ENCODE measurements at regions not wholly inside any gene's neighbourhood (a gene's known extent, or its start where the extent isn't known, plus 50 kb on each side); places are given as distances from the start of the nearest gene placed in this dataset.

- TF ChIP-seq CTCF (IDR thresholded peaks at IDR 0.05; ENCODE audit: low read depth, low read length, missing input control) = no peak
Measured at GRCh38 chr14:71536015-71536740, 396.1 kb upstream of the RGS6 start (continued).

GRCh38 chr14:71536927-71537772 lies 395.1 kb upstream of the RGS6 start:
- no peaks in the 10 kb centered on the region for H3K36me3 ChIP-seq (ENCODE audit: control insufficient read depth in 4 of 4, insufficient read depth in 3 of 4, low read depth in 1 of 4, low read length in 3 of 4)
- 52% methylated on average over 9 of the region's 9 CpGs for WGBS
- H3K27ac ChIP-seq (ENCODE audit: low read depth in 1 of 2, low read length in 2 of 2) = no peak overlapping the region
- H3K27me3 ChIP-seq (ENCODE audit: control insufficient read depth in 4 of 4, insufficient read depth in 4 of 4, low read length in 3 of 4) = no peaks in the 10 kb centered on the region
- H3K9ac ChIP-seq (ENCODE audit: low read depth in 1 of 2, low read length in 2 of 2) = no peak overlapping the region
- TF ChIP-seq FOXA2 (IDR thresholded peaks at IDR 0.05) = no peak
- TF ChIP-seq CTCF (IDR thresholded peaks at IDR 0.05; ENCODE audit: low read depth, low read length, missing input control) = no peak
- no peak for TF ChIP-seq EGR1 (IDR thresholded peaks at IDR 0.05; ENCODE audit: low read depth in 2 of 2)
- peak in 1 of 2 donors; percentile 8 for TF ChIP-seq HNF4A (conservative IDR thresholded peaks at IDR 0.05)
- TF ChIP-seq JUND (IDR thresholded peaks at IDR 0.05) = no peak
- no peak for TF ChIP-seq NR2F2 (IDR thresholded peaks at IDR 0.05)
- TF ChIP-seq MAX (IDR thresholded peaks at IDR 0.05) = no peak
- no peak for DNase-seq (ENCODE audit: low spot score)
- peaks cover 0 to 5% (median 2%) of the 10 kb centered on the region in 4 donors for H3K4me1 ChIP-seq (ENCODE audit: control insufficient read depth in 4 of 4, insufficient read depth in 4 of 4, low read length in 3 of 4)
- no peak overlapping the region for H3K4me3 ChIP-seq (ENCODE audit: low read depth in 1 of 3, low read length in 3 of 3)
- H3K9me3 ChIP-seq (ENCODE audit: control insufficient read depth in 4 of 4, low read length in 3 of 4) = no peaks in the 10 kb centered on the region

GRCh38 chr14:71538288-71538687 lies 393.9 kb upstream of the RGS6 start:
- no peak for TF ChIP-seq CTCF (IDR thresholded peaks at IDR 0.05; ENCODE audit: low read depth, low read length, missing input control)
- TF ChIP-seq REST (IDR thresholded peaks at IDR 0.05) = no peak
- TF ChIP-seq HNF4A (conservative IDR thresholded peaks at IDR 0.05) = no peak
- TF ChIP-seq JUND (IDR thresholded peaks at IDR 0.05) = no peak
- TF ChIP-seq FOXA1 (IDR thresholded peaks at IDR 0.05) = no peak
- TF ChIP-seq GABPA (IDR thresholded peaks at IDR 0.05 in 1 of 2, conservative IDR thresholded peaks at IDR 0.05 in 1 of 2) = no peak
- TF ChIP-seq SP1 (IDR thresholded peaks at IDR 0.05) = no peak
- no peak for DNase-seq (ENCODE audit: low spot score)
- Histone ChIP-seq H3K36me3 (ENCODE audit: control insufficient read depth in 4 of 4, insufficient read depth in 3 of 4, low read depth in 1 of 4, low read length in 3 of 4) (no peaks in the 10 kb centered on the region), H3K9ac (ENCODE audit: low read depth in 1 of 2, low read length in 2 of 2) (no peak overlapping the region), H3K27ac (ENCODE audit: low read depth in 1 of 2, low read length in 2 of 2) (no peak overlapping the region), H3K27me3 (ENCODE audit: control insufficient read depth in 4 of 4, insufficient read depth in 4 of 4, low read length in 3 of 4) (no peaks in the 10 kb centered on the region), H3K9me3 (ENCODE audit: control insufficient read depth in 4 of 4, low read length in 3 of 4) (no peaks in the 10 kb centered on the region), H3K4me3 (ENCODE audit: low read depth in 1 of 3, low read length in 3 of 3) (no peak overlapping the region), H3K4me1 (ENCODE audit: control insufficient read depth in 4 of 4, insufficient read depth in 4 of 4, low read length in 3 of 4) (peaks cover 0 to 5% (median 2%) of the 10 kb centered on the region in 4 donors)
- WGBS = 96% methylated on average over 4 of the region's 4 CpGs
